Fibroblast of the aortic adventitia (primary cell): ENCODE measurements at regions not wholly inside any gene's neighbourhood (a gene's known extent, or its start where the extent isn't known, plus 50 kb on each side); places are given as distances from the start of the nearest gene placed in this dataset.

ENCODE experiments used
- DNase-seq: peaks from one replicate; pipeline ENCODE4 v3.0.0-alpha.2; 2010; ENCODE audit warnings: low read depth
- H3K4me3 ChIP-seq: 2 replicates; pipeline ENCODE4 v1.5.1; 2011; ENCODE audit warnings: low read depth, mild to moderate bottlenecking, control low read depth, low read length, moderate library complexity
- TF ChIP-seq, protein P1 (sequence below): IDR thresholded peaks from 2 replicates; pipeline ENCODE4 v1.5.1; 2011; ENCODE audit warnings: mild to moderate bottlenecking, low read length, control low read depth, inconsistent platforms; ENCODE audit not compliant: insufficient read depth

DNA sequence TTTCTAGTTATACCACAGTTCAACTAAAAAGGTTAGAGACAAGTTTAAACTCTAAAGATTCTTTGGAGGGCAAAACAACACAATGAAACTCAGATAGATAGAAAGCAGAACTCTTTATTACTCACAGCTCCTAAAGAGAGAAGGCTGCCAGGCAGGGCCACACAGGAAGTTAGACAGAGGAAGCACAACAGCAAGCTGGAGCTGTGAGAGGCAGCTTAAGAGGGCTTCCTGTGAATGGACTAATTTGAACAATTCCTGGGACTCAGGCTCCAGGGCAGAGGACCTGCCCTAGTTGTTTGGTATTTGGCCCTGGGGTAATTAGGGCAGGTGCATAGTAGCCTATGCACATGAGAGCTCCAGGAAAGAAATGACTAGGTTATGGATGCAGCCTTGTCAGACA lies 803.6 kb downstream of the DIAPH3 start:
- H3K4me3 ChIP-seq = no peak overlapping the region
- TF ChIP-seq, protein P1, sequence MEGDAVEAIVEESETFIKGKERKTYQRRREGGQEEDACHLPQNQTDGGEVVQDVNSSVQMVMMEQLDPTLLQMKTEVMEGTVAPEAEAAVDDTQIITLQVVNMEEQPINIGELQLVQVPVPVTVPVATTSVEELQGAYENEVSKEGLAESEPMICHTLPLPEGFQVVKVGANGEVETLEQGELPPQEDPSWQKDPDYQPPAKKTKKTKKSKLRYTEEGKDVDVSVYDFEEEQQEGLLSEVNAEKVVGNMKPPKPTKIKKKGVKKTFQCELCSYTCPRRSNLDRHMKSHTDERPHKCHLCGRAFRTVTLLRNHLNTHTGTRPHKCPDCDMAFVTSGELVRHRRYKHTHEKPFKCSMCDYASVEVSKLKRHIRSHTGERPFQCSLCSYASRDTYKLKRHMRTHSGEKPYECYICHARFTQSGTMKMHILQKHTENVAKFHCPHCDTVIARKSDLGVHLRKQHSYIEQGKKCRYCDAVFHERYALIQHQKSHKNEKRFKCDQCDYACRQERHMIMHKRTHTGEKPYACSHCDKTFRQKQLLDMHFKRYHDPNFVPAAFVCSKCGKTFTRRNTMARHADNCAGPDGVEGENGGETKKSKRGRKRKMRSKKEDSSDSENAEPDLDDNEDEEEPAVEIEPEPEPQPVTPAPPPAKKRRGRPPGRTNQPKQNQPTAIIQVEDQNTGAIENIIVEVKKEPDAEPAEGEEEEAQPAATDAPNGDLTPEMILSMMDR = no peak
- DNase-seq = no peak

DNA sequence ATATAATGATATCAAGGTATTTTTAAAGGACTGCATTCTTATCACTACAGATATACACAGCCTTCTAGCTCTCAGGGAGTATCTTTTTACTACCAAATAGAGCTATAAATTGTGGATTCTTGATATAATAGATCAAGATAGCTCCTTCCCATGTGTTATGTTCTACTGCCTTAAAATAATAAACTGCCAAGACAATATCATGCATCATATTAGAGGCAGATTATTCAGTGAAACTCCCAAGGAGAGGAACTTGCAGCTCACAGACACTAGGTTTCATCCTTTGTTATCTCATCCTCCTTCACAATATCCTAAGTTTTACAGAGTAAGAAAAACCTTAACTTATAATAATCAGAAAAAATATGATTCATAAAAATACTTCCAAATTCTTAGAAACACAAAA lies 802.8 kb downstream of the DIAPH3 start:
- no peak overlapping the region for H3K4me3 ChIP-seq
- DNase-seq = no peak
- TF ChIP-seq, protein P1 = no peak

DNA sequence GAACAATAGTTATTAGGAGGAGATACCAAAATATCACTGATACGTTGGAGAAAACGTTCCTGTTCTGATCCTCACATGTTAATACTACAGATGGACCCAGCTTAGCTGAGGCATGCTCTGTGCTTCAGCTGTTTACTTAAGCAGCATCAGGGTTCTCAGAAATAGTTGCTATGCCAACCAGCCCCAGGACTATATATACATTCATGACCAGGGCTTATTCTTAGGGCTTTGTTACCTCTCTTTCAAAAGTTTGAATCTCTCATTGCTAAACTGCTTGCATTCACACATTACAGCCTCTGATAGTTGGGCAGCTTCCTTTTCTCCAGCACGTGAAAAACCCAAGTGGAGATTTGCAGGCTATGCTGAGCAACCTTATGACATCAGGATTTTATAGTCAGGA lies 800.4 kb downstream of the DIAPH3 start:
- no peak for DNase-seq
- no peak overlapping the region for H3K4me3 ChIP-seq
- TF ChIP-seq, protein P1 = no peak

DNA sequence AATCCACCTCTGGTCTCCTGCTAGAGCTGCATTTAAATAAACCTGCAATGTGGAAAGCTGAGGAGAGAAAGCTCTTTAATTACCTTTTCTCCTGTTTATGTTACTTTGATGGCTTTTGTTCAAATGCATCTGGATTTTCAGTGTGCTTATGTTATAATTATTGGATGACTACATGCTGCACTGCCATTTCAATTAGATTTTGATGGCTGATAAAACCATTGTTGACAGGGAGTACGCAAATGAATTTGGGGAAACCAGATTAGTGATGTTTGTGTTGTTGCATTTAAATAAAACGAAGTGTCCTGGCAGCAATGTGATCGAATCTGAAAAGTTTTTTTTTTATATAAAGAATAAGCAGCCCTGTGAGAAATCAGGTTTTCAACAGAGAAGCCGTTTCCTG lies 799.8 kb downstream of the DIAPH3 start:
- DNase-seq = no peak
- no peak overlapping the region for H3K4me3 ChIP-seq
- TF ChIP-seq, protein P1 = no peak

DNA sequence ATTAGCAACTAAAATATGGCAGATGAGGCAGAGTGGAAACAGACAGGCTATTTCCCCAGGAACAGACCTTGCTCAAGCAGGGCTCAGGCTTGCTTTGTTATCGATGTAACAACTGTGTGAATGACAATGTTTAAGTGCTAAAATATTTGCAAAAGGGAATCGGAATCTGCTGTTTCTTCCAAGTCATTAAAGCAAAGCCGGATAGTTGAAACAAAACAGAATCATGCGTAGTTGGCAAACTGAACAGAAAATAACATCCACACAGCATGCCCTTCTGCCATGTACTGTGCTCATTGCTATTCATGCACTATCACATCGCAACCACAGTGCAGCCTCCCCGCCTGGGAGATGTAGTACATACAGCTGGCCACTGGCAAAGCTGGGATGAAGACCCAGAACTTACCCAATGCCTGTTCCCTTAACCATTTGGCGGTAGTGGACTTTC lies 799.1 kb downstream of the DIAPH3 start:
- no peak overlapping the region for H3K4me3 ChIP-seq
- no peak for DNase-seq
- TF ChIP-seq, protein P1 = no peak

DNA sequence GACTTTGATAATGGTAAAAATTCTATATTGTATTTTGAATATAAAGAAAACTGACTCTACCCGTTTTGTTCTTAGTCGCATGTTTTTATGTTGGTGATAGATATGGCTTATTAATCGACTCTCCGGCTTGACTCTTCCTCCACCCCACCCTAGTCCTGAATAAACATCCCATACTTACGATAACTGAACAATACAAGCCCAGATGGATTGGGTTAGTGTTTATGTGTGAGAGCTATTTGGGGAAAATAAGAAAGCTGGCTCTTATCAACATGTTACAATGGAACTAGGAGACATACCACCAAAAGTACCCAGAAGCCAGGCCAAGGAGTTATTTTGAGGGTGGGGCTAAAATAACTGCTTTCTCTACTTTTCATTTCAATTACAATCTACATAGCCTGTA lies 796.3 kb downstream of the DIAPH3 start:
- TF ChIP-seq, protein P1 = no peak
- no peak overlapping the region for H3K4me3 ChIP-seq
- DNase-seq = no peak

DNA sequence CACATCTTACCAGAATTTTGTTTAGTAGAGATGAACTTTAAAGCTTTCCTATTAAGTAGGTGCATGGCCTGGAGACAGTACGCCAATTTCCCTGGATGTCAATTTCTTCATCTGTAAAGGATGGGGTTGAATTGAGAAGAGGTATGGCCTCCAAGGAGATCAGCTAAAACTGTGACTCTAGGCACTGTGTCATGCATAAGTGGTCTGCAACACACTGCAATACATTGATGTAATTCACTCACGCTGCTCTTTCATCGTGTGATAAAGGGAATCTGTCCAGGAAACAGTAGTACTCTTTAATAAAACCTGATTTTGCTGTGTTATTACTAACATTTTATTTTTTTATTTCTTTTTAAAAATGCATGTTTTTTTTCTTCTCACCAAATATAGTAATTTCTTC lies 795.8 kb downstream of the DIAPH3 start:
- DNase-seq = no peak
- no peak overlapping the region for H3K4me3 ChIP-seq
- TF ChIP-seq, protein P1 = no peak
